Mammary epithelial cell (primary cell): ENCODE measurements at regions not wholly inside any gene's neighbourhood (a gene's known extent, or its start where the extent isn't known, plus 50 kb on each side); places are given as distances from the start of the nearest gene placed in this dataset.

Experiments used
- EZH2 ChIP-seq: IDR thresholded peaks from 2 replicates; pipeline ENCODE4 v1.6.1; 2012; ENCODE audit warnings: low read length, inconsistent platforms, borderline replicate concordance
- TF ChIP-seq, protein P1 (sequence below), 2 donors: IDR thresholded peaks in 1 of 2; conservative IDR thresholded peaks in 1 of 2; 2 replicates each; pipeline ENCODE4 v1.5.1; 2011 to 2012; ENCODE audit warnings: inconsistent platforms in 2 of 2, low read length in 2 of 2, mild to moderate bottlenecking in 2 of 2, control low read depth in 1 of 2, low read depth in 1 of 2; ENCODE audit not compliant: insufficient read depth in 1 of 2; ENCODE audit errors: extremely low read depth in 1 of 2

- TF ChIP-seq, protein P1, sequence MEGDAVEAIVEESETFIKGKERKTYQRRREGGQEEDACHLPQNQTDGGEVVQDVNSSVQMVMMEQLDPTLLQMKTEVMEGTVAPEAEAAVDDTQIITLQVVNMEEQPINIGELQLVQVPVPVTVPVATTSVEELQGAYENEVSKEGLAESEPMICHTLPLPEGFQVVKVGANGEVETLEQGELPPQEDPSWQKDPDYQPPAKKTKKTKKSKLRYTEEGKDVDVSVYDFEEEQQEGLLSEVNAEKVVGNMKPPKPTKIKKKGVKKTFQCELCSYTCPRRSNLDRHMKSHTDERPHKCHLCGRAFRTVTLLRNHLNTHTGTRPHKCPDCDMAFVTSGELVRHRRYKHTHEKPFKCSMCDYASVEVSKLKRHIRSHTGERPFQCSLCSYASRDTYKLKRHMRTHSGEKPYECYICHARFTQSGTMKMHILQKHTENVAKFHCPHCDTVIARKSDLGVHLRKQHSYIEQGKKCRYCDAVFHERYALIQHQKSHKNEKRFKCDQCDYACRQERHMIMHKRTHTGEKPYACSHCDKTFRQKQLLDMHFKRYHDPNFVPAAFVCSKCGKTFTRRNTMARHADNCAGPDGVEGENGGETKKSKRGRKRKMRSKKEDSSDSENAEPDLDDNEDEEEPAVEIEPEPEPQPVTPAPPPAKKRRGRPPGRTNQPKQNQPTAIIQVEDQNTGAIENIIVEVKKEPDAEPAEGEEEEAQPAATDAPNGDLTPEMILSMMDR (conservative IDR thresholded peaks at IDR 0.05 in 1 of 2, IDR thresholded peaks at IDR 0.05 in 1 of 2; ENCODE audit: extremely low read depth in 1 of 2, insufficient read depth in 1 of 2, low read depth in 1 of 2, low read length in 2 of 2): no peak
- TF ChIP-seq EZH2: no peak
Measured at GRCh38 chr4:54570822-54571221, 86.9 kb upstream of the KIT start.
